ENCODE measurements at regions not wholly inside any gene's neighbourhood (a gene's known extent, or its start where the extent isn't known, plus 50 kb on each side); places are given as distances from the start of the nearest gene placed in this dataset.

DNA sequence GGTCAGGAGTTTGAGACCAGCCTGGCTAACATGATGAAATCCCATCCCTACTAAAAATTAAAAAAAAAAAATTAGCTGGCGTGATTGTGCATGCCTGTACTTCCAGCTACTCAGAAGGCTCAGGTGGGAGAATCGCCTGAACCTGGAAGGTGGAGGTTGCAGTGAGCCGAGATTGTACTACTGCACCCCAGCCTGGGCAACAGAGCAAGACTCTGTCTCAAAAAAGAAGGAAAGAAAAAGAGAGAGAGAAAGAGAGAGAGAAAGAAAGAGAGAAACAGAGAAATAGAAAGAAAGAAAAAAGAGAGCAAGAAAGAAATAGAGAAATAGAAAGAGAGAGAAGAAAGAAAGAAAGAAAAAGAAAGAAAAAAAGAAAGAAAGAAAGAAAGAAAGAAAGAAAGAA lies 292.8 kb upstream of the KLF6 start:
- TF ChIP-seq, protein P1, sequence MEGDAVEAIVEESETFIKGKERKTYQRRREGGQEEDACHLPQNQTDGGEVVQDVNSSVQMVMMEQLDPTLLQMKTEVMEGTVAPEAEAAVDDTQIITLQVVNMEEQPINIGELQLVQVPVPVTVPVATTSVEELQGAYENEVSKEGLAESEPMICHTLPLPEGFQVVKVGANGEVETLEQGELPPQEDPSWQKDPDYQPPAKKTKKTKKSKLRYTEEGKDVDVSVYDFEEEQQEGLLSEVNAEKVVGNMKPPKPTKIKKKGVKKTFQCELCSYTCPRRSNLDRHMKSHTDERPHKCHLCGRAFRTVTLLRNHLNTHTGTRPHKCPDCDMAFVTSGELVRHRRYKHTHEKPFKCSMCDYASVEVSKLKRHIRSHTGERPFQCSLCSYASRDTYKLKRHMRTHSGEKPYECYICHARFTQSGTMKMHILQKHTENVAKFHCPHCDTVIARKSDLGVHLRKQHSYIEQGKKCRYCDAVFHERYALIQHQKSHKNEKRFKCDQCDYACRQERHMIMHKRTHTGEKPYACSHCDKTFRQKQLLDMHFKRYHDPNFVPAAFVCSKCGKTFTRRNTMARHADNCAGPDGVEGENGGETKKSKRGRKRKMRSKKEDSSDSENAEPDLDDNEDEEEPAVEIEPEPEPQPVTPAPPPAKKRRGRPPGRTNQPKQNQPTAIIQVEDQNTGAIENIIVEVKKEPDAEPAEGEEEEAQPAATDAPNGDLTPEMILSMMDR (IDR thresholded peaks at IDR 0.05; ENCODE audit: low read depth, low read length, missing input control), result no peak
- no peak for TF ChIP-seq YY1 (IDR thresholded peaks at IDR 0.05)
- no peak for TF ChIP-seq EGR1 (IDR thresholded peaks at IDR 0.05; ENCODE audit: low read depth in 2 of 2)

Measured in liver (tissue), 3 donors.